ENCODE measurements at regions not wholly inside any gene's neighbourhood (a gene's known extent, or its start where the extent isn't known, plus 50 kb on each side); places are given as distances from the start of the nearest gene placed in this dataset.

GRCh38 chr10:44697116-44697515 is 214.0 kb upstream of the TMEM72 start:
- peaks cover 3% of the 10 kb centered on the region for H3K9me3 ChIP-seq (replicated peaks; ENCODE audit: low read length)
- no peaks in the 10 kb centered on the region for H3K36me3 ChIP-seq (ENCODE audit: insufficient read depth, low read length)
- no peaks in the 10 kb centered on the region for H3K27me3 ChIP-seq (ENCODE audit: control insufficient read depth, insufficient read depth, low read length)
- H3K4me2 ChIP-seq (ENCODE audit: low read length), result no peak overlapping the region
- H3K4me3 ChIP-seq (ENCODE audit: low read length), result no peak overlapping the region
- no peak overlapping the region for H3K9ac ChIP-seq (ENCODE audit: low read depth, low read length)
- no peaks in the 10 kb centered on the region for H3K4me1 ChIP-seq (ENCODE audit: control insufficient read depth, insufficient read depth, low read length)

GRCh38 chr10:44702531-44702930 is 208.6 kb upstream of the TMEM72 start:
- no peak overlapping the region for H3K4me2 ChIP-seq (ENCODE audit: low read length)
- H3K27me3 ChIP-seq (ENCODE audit: control insufficient read depth, insufficient read depth, low read length), result no peaks in the 10 kb centered on the region
- peaks cover 29% of the 10 kb centered on the region for H3K4me1 ChIP-seq (ENCODE audit: control insufficient read depth, insufficient read depth, low read length)
- no peak overlapping the region for H3K9ac ChIP-seq (ENCODE audit: low read depth, low read length)
- peaks cover 3% of the 10 kb centered on the region for H3K9me3 ChIP-seq (replicated peaks; ENCODE audit: low read length)
- no peaks in the 10 kb centered on the region for H3K36me3 ChIP-seq (ENCODE audit: insufficient read depth, low read length)
- no peak overlapping the region for H3K4me3 ChIP-seq (ENCODE audit: low read length)

GRCh38 chr10:44703241-44704155 is 207.6 kb upstream of the TMEM72 start:
- H3K4me1 ChIP-seq (ENCODE audit: control insufficient read depth, insufficient read depth, low read length), result peaks cover 37% of the 10 kb centered on the region
- no peak overlapping the region for H3K4me3 ChIP-seq (ENCODE audit: low read length)
- H3K9ac ChIP-seq (ENCODE audit: low read depth, low read length), result peak overlapping the region; percentile 46
- no peaks in the 10 kb centered on the region for H3K36me3 ChIP-seq (ENCODE audit: insufficient read depth, low read length)
- peaks cover 3% of the 10 kb centered on the region for H3K9me3 ChIP-seq (replicated peaks; ENCODE audit: low read length)
- H3K4me2 ChIP-seq (ENCODE audit: low read length), result peak overlapping the region; percentile 30
- H3K27me3 ChIP-seq (ENCODE audit: control insufficient read depth, insufficient read depth, low read length), result no peaks in the 10 kb centered on the region

GRCh38 chr10:44704616-44705015 is 206.5 kb upstream of the TMEM72 start:
- Histone ChIP-seq H3K4me1 (ENCODE audit: control insufficient read depth, insufficient read depth, low read length) (peaks cover 40% of the 10 kb centered on the region), H3K4me2 (ENCODE audit: low read length) (no peak overlapping the region), H3K9ac (ENCODE audit: low read depth, low read length) (no peak overlapping the region), H3K4me3 (ENCODE audit: low read length) (no peak overlapping the region), H3K9me3 (replicated peaks; ENCODE audit: low read length) (peaks cover 3% of the 10 kb centered on the region), H3K27me3 (ENCODE audit: control insufficient read depth, insufficient read depth, low read length) (no peaks in the 10 kb centered on the region), H3K36me3 (ENCODE audit: insufficient read depth, low read length) (no peaks in the 10 kb centered on the region)

- H3K4me2 ChIP-seq (ENCODE audit: low read length), result peak overlapping the region; percentile 42
- peaks cover 40% of the 10 kb centered on the region for H3K4me1 ChIP-seq (ENCODE audit: control insufficient read depth, insufficient read depth, low read length)
- H3K9ac ChIP-seq (ENCODE audit: low read depth, low read length), result peak overlapping the region; percentile 2
Measured at GRCh38 chr10:44706745-44707144, 204.4 kb upstream of the TMEM72 start.

GRCh38 chr10:44713307-44713706 is 197.8 kb upstream of the TMEM72 start:
- H3K9me3 ChIP-seq (replicated peaks; ENCODE audit: low read length), result no peaks in the 10 kb centered on the region
- no peak overlapping the region for H3K4me3 ChIP-seq (ENCODE audit: low read length)
- H3K36me3 ChIP-seq (ENCODE audit: insufficient read depth, low read length), result no peaks in the 10 kb centered on the region
- no peaks in the 10 kb centered on the region for H3K27me3 ChIP-seq (ENCODE audit: control insufficient read depth, insufficient read depth, low read length)
- no peak overlapping the region for H3K9ac ChIP-seq (ENCODE audit: low read depth, low read length)
- H3K4me1 ChIP-seq (ENCODE audit: control insufficient read depth, insufficient read depth, low read length), result peaks cover 12% of the 10 kb centered on the region
- no peak overlapping the region for H3K4me2 ChIP-seq (ENCODE audit: low read length)

More at GRCh38 chr10:44706745-44707144, 204.4 kb upstream of the TMEM72 start:
- Histone ChIP-seq H3K4me3 (ENCODE audit: low read length) (no peak overlapping the region), H3K9me3 (replicated peaks; ENCODE audit: low read length) (no peaks in the 10 kb centered on the region), H3K27me3 (ENCODE audit: control insufficient read depth, insufficient read depth, low read length) (no peaks in the 10 kb centered on the region), H3K36me3 (ENCODE audit: insufficient read depth, low read length) (no peaks in the 10 kb centered on the region)

- Histone ChIP-seq H3K36me3 (ENCODE audit: insufficient read depth, low read length) (no peaks in the 10 kb centered on the region), H3K27me3 (ENCODE audit: control insufficient read depth, insufficient read depth, low read length) (no peaks in the 10 kb centered on the region), H3K4me1 (ENCODE audit: control insufficient read depth, insufficient read depth, low read length) (peaks cover 8% of the 10 kb centered on the region), H3K9ac (ENCODE audit: low read depth, low read length) (no peak overlapping the region), H3K9me3 (replicated peaks; ENCODE audit: low read length) (no peaks in the 10 kb centered on the region), H3K4me3 (ENCODE audit: low read length) (no peak overlapping the region), H3K4me2 (ENCODE audit: low read length) (no peak overlapping the region)
Measured at GRCh38 chr10:44714451-44714850, 196.7 kb upstream of the TMEM72 start.

- Histone ChIP-seq H3K4me3 (ENCODE audit: low read length) (no peak overlapping the region), H3K36me3 (ENCODE audit: insufficient read depth, low read length) (no peaks in the 10 kb centered on the region), H3K9ac (ENCODE audit: low read depth, low read length) (no peak overlapping the region), H3K27me3 (ENCODE audit: control insufficient read depth, insufficient read depth, low read length) (no peaks in the 10 kb centered on the region), H3K9me3 (replicated peaks; ENCODE audit: low read length) (no peaks in the 10 kb centered on the region), H3K4me2 (ENCODE audit: low read length) (no peak overlapping the region), H3K4me1 (ENCODE audit: control insufficient read depth, insufficient read depth, low read length) (peaks cover 8% of the 10 kb centered on the region)
Measured at GRCh38 chr10:44715136-44715535, 196.0 kb upstream of the TMEM72 start.

- Histone ChIP-seq H3K4me2 (ENCODE audit: low read length) (no peak overlapping the region), H3K36me3 (ENCODE audit: insufficient read depth, low read length) (no peaks in the 10 kb centered on the region), H3K9ac (ENCODE audit: low read depth, low read length) (no peak overlapping the region), H3K27me3 (ENCODE audit: control insufficient read depth, insufficient read depth, low read length) (no peaks in the 10 kb centered on the region), H3K4me3 (ENCODE audit: low read length) (no peak overlapping the region), H3K4me1 (ENCODE audit: control insufficient read depth, insufficient read depth, low read length) (peaks cover 8% of the 10 kb centered on the region), H3K9me3 (replicated peaks; ENCODE audit: low read length) (no peaks in the 10 kb centered on the region)
Measured at GRCh38 chr10:44716470-44717015, 194.6 kb upstream of the TMEM72 start.

GRCh38 chr10:44723082-44723481 is 188.1 kb upstream of the TMEM72 start:
- no peaks in the 10 kb centered on the region for H3K27me3 ChIP-seq (ENCODE audit: control insufficient read depth, insufficient read depth, low read length)
- no peak overlapping the region for H3K9ac ChIP-seq (ENCODE audit: low read depth, low read length)

GRCh38 chr10:44723619-44724325 is 187.4 kb upstream of the TMEM72 start:
- Histone ChIP-seq H3K4me2 (ENCODE audit: low read length) (peak overlapping the region; percentile 9), H3K9ac (ENCODE audit: low read depth, low read length) (no peak overlapping the region), H3K36me3 (ENCODE audit: insufficient read depth, low read length) (no peaks in the 10 kb centered on the region), H3K4me1 (ENCODE audit: control insufficient read depth, insufficient read depth, low read length) (peaks cover 28% of the 10 kb centered on the region), H3K9me3 (replicated peaks; ENCODE audit: low read length) (no peaks in the 10 kb centered on the region), H3K4me3 (ENCODE audit: low read length) (no peak overlapping the region), H3K27me3 (ENCODE audit: control insufficient read depth, insufficient read depth, low read length) (no peaks in the 10 kb centered on the region)

More at GRCh38 chr10:44723082-44723481, 188.1 kb upstream of the TMEM72 start:
- Histone ChIP-seq H3K4me1 (ENCODE audit: control insufficient read depth, insufficient read depth, low read length) (peaks cover 28% of the 10 kb centered on the region), H3K4me2 (ENCODE audit: low read length) (no peak overlapping the region), H3K36me3 (ENCODE audit: insufficient read depth, low read length) (no peaks in the 10 kb centered on the region), H3K9me3 (replicated peaks; ENCODE audit: low read length) (no peaks in the 10 kb centered on the region), H3K4me3 (ENCODE audit: low read length) (no peak overlapping the region)
